ENCODE measurements at regions not wholly inside any gene's neighbourhood (a gene's known extent, or its start where the extent isn't known, plus 50 kb on each side); places are given as distances from the start of the nearest gene placed in this dataset.

DNA sequence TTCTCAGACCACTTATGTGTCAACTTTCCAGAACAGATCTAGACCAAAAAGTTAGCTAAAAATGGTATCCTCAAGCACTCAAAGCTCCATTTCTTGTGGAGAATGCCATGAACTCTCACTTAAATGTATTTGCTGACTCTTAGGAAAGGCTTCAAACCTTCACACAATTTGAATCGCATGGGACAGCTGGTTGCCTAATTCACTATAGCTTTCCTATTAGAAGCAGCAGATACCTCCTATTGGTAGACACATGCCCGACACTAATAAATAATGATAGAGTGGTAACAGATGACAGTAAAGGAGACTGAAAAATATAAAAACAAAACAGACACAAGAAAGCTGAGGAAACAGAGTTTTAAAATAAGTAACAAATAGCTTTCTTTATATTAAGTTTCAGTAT, 818.5 kb downstream of the XPNPEP1 start:
- 90 to 92% methylated on average over 2 of the region's 2 CpGs for WGBS, 2 donors
- intact Hi-C loops (cut with DNase I) = no loop called here
- Histone ChIP-seq H3K4me1 (ENCODE audit: control insufficient read depth in 1 of 2, insufficient read depth in 2 of 2, low read length in 2 of 2) (no peaks in the 10 kb centered on the region), H3K4me3 (ENCODE audit: low read length in 2 of 2) (no peak overlapping the region), H3K36me3 (ENCODE audit: control insufficient read depth in 1 of 2, insufficient read depth in 2 of 2, low read length in 1 of 2) (no peaks in the 10 kb centered on the region), H3K27ac (ENCODE audit: low read depth in 1 of 2, low read length in 2 of 2) (no peak overlapping the region), H3K27me3 (ENCODE audit: control insufficient read depth in 1 of 2, insufficient read depth in 2 of 2, low read length in 1 of 2) (peaks cover 0 to 3% of the 10 kb centered on the region in 2 donors), H3K9me3 (ENCODE audit: control insufficient read depth, low read length) (no peaks in the 10 kb centered on the region)
- DNase-seq (no peak), ATAC-seq (ENCODE audit: low FRiP score) (no peak)

GRCh38 chr10:109103278-109103677, 820.0 kb downstream of the XPNPEP1 start:
- no peaks in the 10 kb centered on the region for H3K36me3 ChIP-seq (ENCODE audit: control insufficient read depth in 1 of 2, insufficient read depth in 2 of 2, low read length in 1 of 2)
- DNase-seq (no peak), ATAC-seq (ENCODE audit: low FRiP score) (no peak)
- H3K4me1 ChIP-seq (ENCODE audit: control insufficient read depth in 1 of 2, insufficient read depth in 2 of 2, low read length in 2 of 2) = no peaks in the 10 kb centered on the region
- H3K4me3 ChIP-seq (ENCODE audit: low read length in 2 of 2) = no peak overlapping the region
- H3K27me3 ChIP-seq (ENCODE audit: control insufficient read depth in 1 of 2, insufficient read depth in 2 of 2, low read length in 1 of 2) = peaks cover 0 to 3% of the 10 kb centered on the region in 2 donors
- intact Hi-C loops (cut with DNase I) = no loop called here
- WGBS, 2 donors = 44 to 53% methylated on average over 2 of the region's 2 CpGs
- H3K9me3 ChIP-seq (ENCODE audit: control insufficient read depth, low read length) = no peaks in the 10 kb centered on the region
- no peak overlapping the region for H3K27ac ChIP-seq (ENCODE audit: low read depth in 1 of 2, low read length in 2 of 2)

DNA sequence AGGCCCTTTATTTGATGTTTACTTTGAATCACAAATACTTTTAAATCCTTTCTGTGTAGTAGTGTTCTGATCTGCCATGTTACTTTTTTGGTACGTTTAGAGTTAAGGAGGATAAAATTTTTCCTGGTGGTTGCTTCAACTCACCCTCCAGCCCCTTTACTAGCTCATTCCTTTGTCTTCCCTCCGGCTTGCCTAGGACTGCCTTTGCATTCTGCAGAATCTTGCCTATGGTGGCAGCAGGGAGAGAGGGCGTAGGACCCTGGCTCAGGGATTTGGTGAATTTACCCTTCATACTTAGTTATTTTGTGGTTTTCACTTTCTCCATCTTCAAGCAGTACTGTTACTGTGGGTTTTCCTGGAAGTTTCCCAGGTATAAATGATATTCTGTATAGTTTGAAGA, 833.5 kb downstream of the XPNPEP1 start:
- DNase-seq (no peak), ATAC-seq (ENCODE audit: low FRiP score) (no peak)
- intact Hi-C loops (cut with DNase I) = no loop called here
- Histone ChIP-seq H3K4me3 (ENCODE audit: low read length in 2 of 2) (no peak overlapping the region), H3K27ac (ENCODE audit: low read depth in 1 of 2, low read length in 2 of 2) (no peak overlapping the region), H3K27me3 (ENCODE audit: control insufficient read depth in 1 of 2, insufficient read depth in 2 of 2, low read length in 1 of 2) (no peaks in the 10 kb centered on the region), H3K4me1 (ENCODE audit: control insufficient read depth in 1 of 2, insufficient read depth in 2 of 2, low read length in 2 of 2) (no peaks in the 10 kb centered on the region), H3K36me3 (ENCODE audit: control insufficient read depth in 1 of 2, insufficient read depth in 2 of 2, low read length in 1 of 2) (no peaks in the 10 kb centered on the region), H3K9me3 (ENCODE audit: control insufficient read depth, low read length) (peaks cover 1% of the 10 kb centered on the region)
- WGBS, 2 donors = 45 to 48% methylated on average over 3 of the region's 3 CpGs

DNA sequence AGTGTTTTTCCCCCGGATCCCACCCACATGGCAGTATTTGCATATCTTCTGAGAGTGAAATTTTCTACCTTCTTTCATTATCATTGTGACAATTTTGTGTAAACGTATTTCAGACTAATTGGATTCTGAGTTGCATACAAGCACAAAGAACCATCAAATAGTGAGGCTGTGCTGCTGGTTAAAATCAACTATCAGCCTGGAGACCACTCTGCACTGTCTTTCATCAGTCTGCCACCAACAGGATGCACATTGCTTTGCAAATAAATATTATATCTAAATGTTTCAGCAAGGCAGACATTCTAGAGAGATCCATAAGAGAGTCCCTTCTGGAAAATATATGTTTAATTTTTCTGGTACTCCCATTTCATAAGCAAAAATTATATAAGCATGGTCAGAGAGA, 851.8 kb downstream of the XPNPEP1 start:
- H3K27me3 ChIP-seq (ENCODE audit: control insufficient read depth in 1 of 2, insufficient read depth in 2 of 2, low read length in 1 of 2) = peaks cover 0 to 1% of the 10 kb centered on the region in 2 donors
- H3K4me3 ChIP-seq (ENCODE audit: low read length in 2 of 2) = no peak overlapping the region
- intact Hi-C loops (cut with DNase I) = no loop called here
- peaks cover 3% of the 10 kb centered on the region for H3K9me3 ChIP-seq (ENCODE audit: control insufficient read depth, low read length)
- no peak for DNase-seq
- ATAC-seq (ENCODE audit: low FRiP score) = no peak
- no peak overlapping the region for H3K27ac ChIP-seq (ENCODE audit: low read depth in 1 of 2, low read length in 2 of 2)
- no peaks in the 10 kb centered on the region for H3K36me3 ChIP-seq (ENCODE audit: control insufficient read depth in 1 of 2, insufficient read depth in 2 of 2, low read length in 1 of 2)
- 43% methylated on average over 2 of the region's 2 CpGs for WGBS, 2 donors
- no peaks in the 10 kb centered on the region for H3K4me1 ChIP-seq (ENCODE audit: control insufficient read depth in 1 of 2, insufficient read depth in 2 of 2, low read length in 2 of 2)

GRCh38 chr10:109070492-109070891, 852.8 kb downstream of the XPNPEP1 start:
- ATAC-seq (ENCODE audit: low FRiP score) (no peak), DNase-seq (no peak)
- no peak overlapping the region for H3K27ac ChIP-seq (ENCODE audit: low read depth in 1 of 2, low read length in 2 of 2)
- no peaks in the 10 kb centered on the region for H3K4me1 ChIP-seq (ENCODE audit: control insufficient read depth in 1 of 2, insufficient read depth in 2 of 2, low read length in 2 of 2)
- H3K9me3 ChIP-seq (ENCODE audit: control insufficient read depth, low read length) = peaks cover 3% of the 10 kb centered on the region
- no peaks in the 10 kb centered on the region for H3K36me3 ChIP-seq (ENCODE audit: control insufficient read depth in 1 of 2, insufficient read depth in 2 of 2, low read length in 1 of 2)
- intact Hi-C loops (cut with DNase I) = no loop called here
- H3K27me3 ChIP-seq (ENCODE audit: control insufficient read depth in 1 of 2, insufficient read depth in 2 of 2, low read length in 1 of 2) = peaks cover 0 to 1% of the 10 kb centered on the region in 2 donors
- no peak overlapping the region for H3K4me3 ChIP-seq (ENCODE audit: low read length in 2 of 2)

- DNase-seq = no peak
- Histone ChIP-seq H3K27ac (ENCODE audit: low read depth in 1 of 2, low read length in 2 of 2) (no peak overlapping the region), H3K4me1 (ENCODE audit: control insufficient read depth in 1 of 2, insufficient read depth in 2 of 2, low read length in 2 of 2) (no peaks in the 10 kb centered on the region), H3K27me3 (ENCODE audit: control insufficient read depth in 1 of 2, insufficient read depth in 2 of 2, low read length in 1 of 2) (peaks cover 0 to 1% of the 10 kb centered on the region in 2 donors), H3K4me3 (ENCODE audit: low read length in 2 of 2) (no peak overlapping the region), H3K36me3 (ENCODE audit: control insufficient read depth in 1 of 2, insufficient read depth in 2 of 2, low read length in 1 of 2) (no peaks in the 10 kb centered on the region), H3K9me3 (ENCODE audit: control insufficient read depth, low read length) (peaks cover 3% of the 10 kb centered on the region)
- intact Hi-C loops (cut with DNase I) = no loop called here
- ATAC-seq (ENCODE audit: low FRiP score) = no peak
Observed at GRCh38 chr10:109067031-109067430, 856.3 kb downstream of the XPNPEP1 start.

- H3K4me3 ChIP-seq (ENCODE audit: low read length in 2 of 2) = no peak overlapping the region
- intact Hi-C loops (cut with DNase I) = no loop called here
- ATAC-seq (ENCODE audit: low FRiP score) = no peak
- WGBS, 2 donors = 16 to 25% methylated on average over 2 of the region's 2 CpGs
- H3K4me1 ChIP-seq (ENCODE audit: control insufficient read depth in 1 of 2, insufficient read depth in 2 of 2, low read length in 2 of 2) = no peaks in the 10 kb centered on the region
- no peak overlapping the region for H3K27ac ChIP-seq (ENCODE audit: low read depth in 1 of 2, low read length in 2 of 2)
- no peak for DNase-seq
- peaks cover 3% of the 10 kb centered on the region for H3K9me3 ChIP-seq (ENCODE audit: control insufficient read depth, low read length)
- H3K36me3 ChIP-seq (ENCODE audit: control insufficient read depth in 1 of 2, insufficient read depth in 2 of 2, low read length in 1 of 2) = no peaks in the 10 kb centered on the region
- H3K27me3 ChIP-seq (ENCODE audit: control insufficient read depth in 1 of 2, insufficient read depth in 2 of 2, low read length in 1 of 2) = peaks cover 0 to 1% of the 10 kb centered on the region in 2 donors
Observed at GRCh38 chr10:109065821-109066220, 857.5 kb downstream of the XPNPEP1 start.

DNA sequence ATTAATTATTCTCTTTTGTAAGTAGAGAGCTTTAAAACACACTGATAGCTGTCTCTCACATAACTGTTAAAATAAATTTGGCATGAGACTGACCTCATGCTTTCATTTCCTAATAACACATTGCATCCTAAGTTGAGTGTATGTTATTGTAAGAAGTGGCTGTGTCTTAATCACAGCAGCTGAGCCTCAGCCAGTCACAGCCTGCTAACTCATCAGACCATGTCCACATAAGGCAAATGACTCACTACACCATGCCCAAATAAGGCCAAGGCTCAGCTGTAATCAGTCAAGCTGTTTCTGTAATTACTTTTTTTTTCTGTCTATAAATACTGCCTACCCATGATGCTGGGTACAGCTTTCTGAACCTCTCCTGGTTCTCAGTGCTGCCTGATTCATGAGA, 860.9 kb downstream of the XPNPEP1 start:
- Histone ChIP-seq H3K36me3 (ENCODE audit: control insufficient read depth in 1 of 2, insufficient read depth in 2 of 2, low read length in 1 of 2) (no peaks in the 10 kb centered on the region), H3K27ac (ENCODE audit: low read depth in 1 of 2, low read length in 2 of 2) (no peak overlapping the region), H3K4me1 (ENCODE audit: control insufficient read depth in 1 of 2, insufficient read depth in 2 of 2, low read length in 2 of 2) (no peaks in the 10 kb centered on the region), H3K4me3 (ENCODE audit: low read length in 2 of 2) (no peak overlapping the region), H3K27me3 (ENCODE audit: control insufficient read depth in 1 of 2, insufficient read depth in 2 of 2, low read length in 1 of 2) (no peaks in the 10 kb centered on the region), H3K9me3 (ENCODE audit: control insufficient read depth, low read length) (no peaks in the 10 kb centered on the region)
- ATAC-seq (ENCODE audit: low FRiP score) = no peak
- no peak for DNase-seq
- intact Hi-C loops (cut with DNase I) = no loop called here

GRCh38 chr10:109055243-109055642, 868.1 kb downstream of the XPNPEP1 start:
- Histone ChIP-seq H3K27me3 (ENCODE audit: control insufficient read depth in 1 of 2, insufficient read depth in 2 of 2, low read length in 1 of 2) (peaks cover 0 to 2% of the 10 kb centered on the region in 2 donors), H3K4me3 (ENCODE audit: low read length in 2 of 2) (no peak overlapping the region), H3K9me3 (ENCODE audit: control insufficient read depth, low read length) (no peaks in the 10 kb centered on the region), H3K36me3 (ENCODE audit: control insufficient read depth in 1 of 2, insufficient read depth in 2 of 2, low read length in 1 of 2) (no peaks in the 10 kb centered on the region), H3K27ac (ENCODE audit: low read depth in 1 of 2, low read length in 2 of 2) (no peak overlapping the region), H3K4me1 (ENCODE audit: control insufficient read depth in 1 of 2, insufficient read depth in 2 of 2, low read length in 2 of 2) (no peaks in the 10 kb centered on the region)
- intact Hi-C loops (cut with DNase I) = no loop called here
- DNase-seq = no peak
- 50 to 55% methylated on average over 2 of the region's 2 CpGs for WGBS, 2 donors
- ATAC-seq (ENCODE audit: low FRiP score) = no peak
